Motor neuron (in vitro differentiated cells): ENCODE measurements at regions not wholly inside any gene's neighbourhood (a gene's known extent, or its start where the extent isn't known, plus 50 kb on each side); places are given as distances from the start of the nearest gene placed in this dataset.

Experiments used
- ATAC-seq, 8 experiments: fragments of 200-7000 bp; cut with Tn5 transposase; replicated peaks in 6 of 8; 2 replicates each; pipeline ENCODE4 v1.8.0; 2021; ENCODE audit warnings: mild to moderate bottlenecking in 8 of 8, moderate library complexity in 8 of 8
- H3K27ac ChIP-seq, 2 donors: fragments of 250-450 bp; sonication (Bioruptor Pico); 2 replicates each; pipeline ENCODE4 v1.9.0; 2021; ENCODE audit warnings: antibody characterized with exemption in 2 of 2, mild to moderate bottlenecking in 2 of 2, moderate library complexity in 1 of 2
- H3K4me1 ChIP-seq, 2 donors: fragments of 250-450 bp; sonication (Bioruptor Pico); replicated peaks in 1 of 2; 2 replicates each; pipeline ENCODE4 v1.6.1; 2021; ENCODE audit warnings: antibody characterized with exemption in 2 of 2, mild to moderate bottlenecking in 2 of 2, moderate library complexity in 1 of 2
- H3K4me3 ChIP-seq, 5 donors: fragments of 250-450 bp; sonication (Bioruptor Pico); 2 replicates each; pipeline ENCODE4 v1.9.0; 2021; ENCODE audit warnings: antibody characterized with exemption in 5 of 5, mild to moderate bottlenecking in 5 of 5, moderate library complexity in 4 of 5
- WGBS, 10 experiments: fragments of 450-650 bp; shearing (Covaris generic); methylation state at CpG; one replicate each; pipeline ENCODE4 v1.0.0; 2022; 5-methylcytosine and 5-hydroxymethylcytosine counted together
- in situ Hi-C, 9 experiments: fragments of 400-800 bp; cut with MboI; loops; one replicate each; pipeline ENCODE4 v1.15.0; 2021; ENCODE audit warnings: low sequenced_read_pairs in 9 of 9, low pct_unique_long_range_greater_than_20kb in 2 of 9; ENCODE audit not compliant: unreplicated experiment in 9 of 9

DNA sequence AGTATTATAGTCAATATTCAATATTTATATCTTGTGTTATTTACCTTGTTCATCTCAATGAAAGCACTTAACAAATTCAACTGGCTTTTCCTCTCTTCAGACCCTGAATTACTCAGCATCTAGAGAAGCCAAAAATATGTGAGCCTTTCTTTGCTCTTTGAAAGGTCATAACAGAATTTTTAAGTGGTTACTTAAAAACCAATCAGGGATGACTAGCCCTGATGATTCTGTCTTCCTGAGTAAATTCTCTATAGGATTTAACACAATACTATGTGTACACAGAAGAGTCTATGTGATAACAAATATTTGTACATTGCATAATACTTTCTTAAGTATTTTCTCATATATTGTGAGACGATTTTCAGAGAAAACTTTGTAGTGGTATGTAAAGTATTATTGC, 546.3 kb downstream of the MAT2B start:
- 0 to 83% (median 29%) methylated on average over 1 of the region's 1 CpG; no CpG with 5 or more reads in 1 of the 10 experiments for WGBS, 10 experiments
- in situ Hi-C loops, result no loop called here
- H3K4me3 ChIP-seq, result no peak overlapping the region
- no peak for ATAC-seq
- H3K27ac ChIP-seq, result no peak overlapping the region
- peaks cover 5 to 17% of the 10 kb centered on the region in 2 donors for H3K4me1 ChIP-seq

GRCh38 chr5:164052536-164053093, 547.2 kb downstream of the MAT2B start:
- Histone ChIP-seq H3K4me3 (no peak overlapping the region), H3K4me1 (peaks cover 5 to 16% of the 10 kb centered on the region in 2 donors), H3K27ac (no peak overlapping the region)
- ATAC-seq, result peak in 2 of 8 experiments; percentile 55 to 68
- WGBS, 10 experiments, result 0 to 90% (median 46%) methylated on average over 1 to 3 of the region's 3 CpGs
- in situ Hi-C loops, result no loop called here

GRCh38 chr5:164053123-164053522, 547.7 kb downstream of the MAT2B start:
- no peak for ATAC-seq
- WGBS, 10 experiments, result 44 to 100% (median 63%) methylated on average over 1 of the region's 1 CpG; no CpG with 5 or more reads in 4 of the 10 experiments
- in situ Hi-C loops, result no loop called here
- no peak overlapping the region for H3K4me3 ChIP-seq
- peaks cover 5 to 11% of the 10 kb centered on the region in 2 donors for H3K4me1 ChIP-seq
- H3K27ac ChIP-seq, result no peak overlapping the region

DNA sequence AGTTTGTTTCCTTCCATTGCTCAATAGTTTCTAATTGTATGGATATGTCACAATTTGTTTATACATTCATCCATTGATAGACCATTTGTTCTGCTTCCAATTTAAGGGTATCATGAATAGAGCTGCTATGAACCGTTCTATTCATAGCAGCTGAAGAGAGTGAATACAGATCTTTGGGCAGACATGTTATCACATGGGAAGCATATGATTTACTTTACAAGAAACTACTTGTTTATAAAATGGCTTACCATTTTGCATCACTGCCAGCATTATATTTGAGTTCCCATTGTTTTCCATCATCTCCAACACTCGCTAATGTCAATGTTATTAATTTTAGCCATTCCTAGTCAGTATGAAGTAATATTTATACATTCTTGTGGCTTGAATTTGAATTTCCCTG, 549.0 kb downstream of the MAT2B start:
- no peak for ATAC-seq
- in situ Hi-C loops, result no loop called here

GRCh38 chr5:164057121-164057520, 551.7 kb downstream of the MAT2B start:
- no peak for ATAC-seq
- Histone ChIP-seq H3K27ac (no peak overlapping the region), H3K4me3 (no peak overlapping the region), H3K4me1 (peaks cover 8 to 19% of the 10 kb centered on the region in 2 donors)
- WGBS, 10 experiments, result 0 to 93% (median 53%) methylated on average over 1 to 2 of the region's 2 CpGs; no CpG with 5 or more reads in 4 of the 10 experiments
- in situ Hi-C loops, result no loop called here

More for the DNA sequence above, 549.0 kb downstream of the MAT2B start:
- H3K27ac ChIP-seq, result no peak overlapping the region
- H3K4me1 ChIP-seq, result peaks cover 5 to 6% of the 10 kb centered on the region in 2 donors
- H3K4me3 ChIP-seq, result no peak overlapping the region
- 10 to 100% (median 82%) methylated on average over 1 to 2 of the region's 2 CpGs; no CpG with 5 or more reads in 1 of the 10 experiments for WGBS, 10 experiments

GRCh38 chr5:164058621-164059020, 553.2 kb downstream of the MAT2B start:
- Histone ChIP-seq H3K27ac (no peak overlapping the region), H3K4me1 (peaks cover 3 to 12% of the 10 kb centered on the region in 2 donors), H3K4me3 (no peak overlapping the region)
- 5 to 94% (median 79%) methylated on average over 2 to 3 of the region's 3 CpGs; no CpG with 5 or more reads in 1 of the 10 experiments for WGBS, 10 experiments
- in situ Hi-C loops, result no loop called here
- peak in 1 of 8 experiments; percentile 61 for ATAC-seq

GRCh38 chr5:164059471-164059870, 554.1 kb downstream of the MAT2B start:
- in situ Hi-C loops, result no loop called here
- no peak overlapping the region for H3K27ac ChIP-seq
- no peak for ATAC-seq
- WGBS, 10 experiments, result 0 to 100% (median 95%) methylated on average over 2 of the region's 2 CpGs
- no peak overlapping the region for H3K4me3 ChIP-seq
- H3K4me1 ChIP-seq, result peaks cover 3 to 12% of the 10 kb centered on the region in 2 donors

DNA sequence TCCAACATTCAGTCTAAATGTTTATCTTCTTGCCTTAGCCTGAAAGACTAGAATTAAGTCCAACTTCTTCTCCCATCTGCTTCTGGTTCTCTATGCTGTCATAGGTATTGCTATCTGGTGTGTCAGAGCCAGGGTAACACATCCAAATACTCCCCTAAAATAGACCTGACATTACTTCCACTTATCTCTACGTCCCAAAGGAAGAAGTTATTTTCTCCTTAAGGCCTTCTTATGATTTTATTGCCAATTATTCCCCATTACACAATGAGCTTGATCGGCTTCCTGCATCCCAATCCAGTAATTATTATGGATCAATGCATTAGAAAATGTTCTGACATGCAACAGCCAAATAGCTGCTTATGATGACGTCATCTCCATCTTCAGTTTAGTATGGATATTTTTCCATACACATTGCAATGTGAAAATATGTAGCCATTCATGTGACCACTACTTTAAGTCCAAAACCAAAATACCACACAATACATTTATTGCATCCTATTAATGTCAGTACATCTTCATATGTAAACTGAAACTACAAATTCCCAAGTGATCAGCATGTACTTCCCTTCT, 555.5 kb downstream of the MAT2B start:
- WGBS, 10 experiments, result 0 to 94% (median 83%) methylated on average over 2 to 3 of the region's 3 CpGs; no CpG with 5 or more reads in 1 of the 10 experiments
- in situ Hi-C loops, result no loop called here

DNA sequence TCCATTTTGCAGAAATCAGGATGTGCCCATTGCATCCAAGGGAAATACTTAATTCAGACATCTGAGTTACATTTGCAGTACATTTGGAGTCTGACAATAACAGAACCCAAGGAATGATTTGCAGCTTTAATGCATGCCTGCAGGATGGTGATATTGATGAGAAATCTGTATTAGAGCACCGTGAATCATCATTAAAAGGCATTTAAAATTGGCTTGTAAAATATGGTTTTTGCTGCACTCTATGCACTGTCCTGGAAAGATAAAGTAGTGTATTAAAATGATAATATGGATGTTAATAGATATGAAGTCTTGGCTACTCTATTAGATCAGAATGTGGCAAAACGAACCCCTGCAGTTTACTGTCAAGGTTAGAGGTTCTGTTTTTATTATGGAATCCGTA, 556.9 kb downstream of the MAT2B start:
- in situ Hi-C loops, result no loop called here
- Histone ChIP-seq H3K4me1 (peaks cover 3 to 12% of the 10 kb centered on the region in 2 donors), H3K27ac (no peak overlapping the region), H3K4me3 (no peak overlapping the region)
- ATAC-seq, result peak in 5 of 8 experiments; percentile 36 to 81 (median 60)
- 0 to 86% (median 33%) methylated on average over 1 to 3 of the region's 3 CpGs; no CpG with 5 or more reads in 1 of the 10 experiments for WGBS, 10 experiments

More for the DNA sequence above, 555.5 kb downstream of the MAT2B start:
- Histone ChIP-seq H3K4me1 (peaks cover 3 to 12% of the 10 kb centered on the region in 2 donors), H3K27ac (no peak overlapping the region), H3K4me3 (no peak overlapping the region)
- no peak for ATAC-seq

DNA sequence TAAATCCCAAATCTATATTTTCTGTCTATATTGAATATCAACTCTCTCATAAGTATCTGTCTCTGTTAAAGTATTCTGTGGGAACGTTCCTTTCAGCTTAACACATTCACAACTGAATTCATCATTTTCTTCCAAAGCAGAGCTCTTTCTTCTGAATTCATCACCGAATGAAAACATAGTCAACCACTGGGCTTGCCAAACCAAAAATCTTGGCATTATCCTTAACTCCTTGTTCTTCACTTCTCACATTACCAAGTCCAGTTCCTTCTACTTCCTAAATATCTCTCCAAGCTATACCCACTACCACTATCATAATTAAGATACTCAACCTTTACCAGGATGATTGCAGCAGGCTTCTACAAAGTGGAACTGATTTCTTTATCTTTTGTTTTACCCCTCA, 559.8 kb downstream of the MAT2B start:
- H3K4me3 ChIP-seq, result no peak overlapping the region
- no peak for ATAC-seq
- peaks cover 3 to 11% of the 10 kb centered on the region in 2 donors for H3K4me1 ChIP-seq
- in situ Hi-C loops, result no loop called here
- H3K27ac ChIP-seq, result no peak overlapping the region
- 0 to 94% (median 77%) methylated on average over 1 to 2 of the region's 2 CpGs for WGBS, 10 experiments

DNA sequence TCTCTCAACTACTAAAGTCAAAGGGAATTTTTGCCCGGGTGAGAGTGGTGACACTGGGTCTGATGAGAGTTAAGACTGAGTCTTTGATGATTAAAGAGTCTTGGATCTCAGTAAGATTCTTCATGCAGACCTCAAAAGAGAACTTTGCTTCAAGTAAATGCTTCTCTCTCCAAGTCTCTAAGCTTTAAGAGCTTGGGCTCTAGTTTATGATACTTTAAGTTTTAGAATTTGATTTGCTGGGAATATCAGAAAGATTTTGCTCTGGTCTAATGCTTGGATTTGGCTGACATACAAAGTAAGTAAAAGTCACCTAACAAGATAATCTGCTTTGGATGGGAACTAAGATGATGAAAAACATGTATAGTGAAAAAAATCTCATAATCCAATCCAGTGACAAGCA, 566.3 kb downstream of the MAT2B start:
- no peaks in the 10 kb centered on the region for H3K4me1 ChIP-seq
- in situ Hi-C loops, result no loop called here
- H3K27ac ChIP-seq, result no peak overlapping the region
- no peak for ATAC-seq
- 83 to 100% methylated on average over 1 of the region's 1 CpG; no CpG with 5 or more reads in 8 of the 10 experiments for WGBS, 10 experiments
- H3K4me3 ChIP-seq, result no peak overlapping the region

GRCh38 chr5:164073081-164073480, 567.7 kb downstream of the MAT2B start:
- H3K4me3 ChIP-seq, result no peak overlapping the region
- no peak for ATAC-seq
- WGBS, 10 experiments, result 0 to 100% (median 76%) methylated on average over 1 to 3 of the region's 3 CpGs; no CpG with 5 or more reads in 4 of the 10 experiments
- no peak overlapping the region for H3K27ac ChIP-seq
- in situ Hi-C loops, result no loop called here
- H3K4me1 ChIP-seq, result no peaks in the 10 kb centered on the region

DNA sequence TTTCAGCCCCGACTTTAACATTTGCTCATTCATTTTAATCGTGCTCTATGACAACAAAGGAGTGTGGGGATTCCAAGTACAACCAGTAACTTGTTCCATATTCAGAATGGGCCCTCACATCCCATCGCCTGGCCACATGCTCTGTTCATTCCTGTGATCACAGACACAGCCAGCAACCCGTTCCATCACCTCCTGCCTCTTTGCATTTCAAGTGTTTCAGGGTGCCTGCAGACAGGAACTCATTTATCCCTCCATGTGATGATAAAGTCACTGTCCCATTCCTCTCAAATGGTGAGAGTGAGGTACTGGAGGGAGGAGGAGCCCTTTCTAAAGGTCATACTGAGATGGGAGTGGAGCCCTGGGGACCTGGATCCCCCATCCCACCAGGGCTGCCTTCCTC, 571.1 kb downstream of the MAT2B start:
- in situ Hi-C loops, result no loop called here
- peaks cover 0 to 2% of the 10 kb centered on the region in 2 donors for H3K4me1 ChIP-seq
- no peak for ATAC-seq
- no peak overlapping the region for H3K4me3 ChIP-seq
- WGBS, 10 experiments, result 0 to 100% (median 42%) methylated on average over 1 to 4 of the region's 4 CpGs; no CpG with 5 or more reads in 2 of the 10 experiments
- H3K27ac ChIP-seq, result no peak overlapping the region

- no peak for ATAC-seq
- Histone ChIP-seq H3K4me3 (no peak overlapping the region), H3K4me1 (peaks cover 0 to 22% of the 10 kb centered on the region in 2 donors), H3K27ac (no peak overlapping the region)
- 0 to 100% (median 43%) methylated on average over 1 to 2 of the region's 2 CpGs; no CpG with 5 or more reads in 1 of the 10 experiments for WGBS, 10 experiments
- in situ Hi-C loops, result no loop called here
Measured at GRCh38 chr5:164090358-164090757, 584.9 kb downstream of the MAT2B start.
